ENCODE measurements at regions not wholly inside any gene's neighbourhood (a gene's known extent, or its start where the extent isn't known, plus 50 kb on each side); places are given as distances from the start of the nearest gene placed in this dataset.

- no peak overlapping the region for H3K27ac ChIP-seq
- TF ChIP-seq ZFX (IDR thresholded peaks at IDR 0.05; ENCODE audit: borderline replicate concordance) (no peak), CTCF (IDR thresholded peaks at IDR 0.05) (no peak)
Observed at GRCh38 chr1:56073206-56073605, 506.2 kb downstream of the PLPP3 start.

- TF ChIP-seq CTCF (IDR thresholded peaks at IDR 0.05) (no peak), ZFX (IDR thresholded peaks at IDR 0.05; ENCODE audit: borderline replicate concordance) (no peak)
- H3K27ac ChIP-seq = no peak overlapping the region
Observed at GRCh38 chr1:56072310-56072709, 507.1 kb downstream of the PLPP3 start.

DNA sequence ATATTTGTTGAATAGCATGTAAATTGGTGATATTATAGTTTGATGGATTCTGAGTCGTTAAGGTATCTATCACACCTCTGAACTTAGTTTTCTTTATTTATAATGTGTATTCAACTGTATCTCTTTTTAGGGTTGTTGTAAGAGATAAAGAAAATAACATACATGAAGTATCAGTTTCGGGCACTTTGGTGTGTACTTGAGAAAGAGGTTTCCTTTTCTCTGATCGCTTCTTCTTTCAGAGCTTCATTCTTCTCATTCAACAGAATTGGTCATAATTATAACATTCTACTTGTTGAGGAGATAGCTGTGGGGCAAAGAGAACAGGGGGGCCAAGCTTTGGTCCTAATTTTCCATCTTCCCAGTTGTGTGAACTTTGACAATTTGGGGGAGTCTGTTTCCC lies 508.0 kb downstream of the PLPP3 start:
- no peak overlapping the region for H3K27ac ChIP-seq
- TF ChIP-seq ZFX (IDR thresholded peaks at IDR 0.05; ENCODE audit: borderline replicate concordance) (no peak), CTCF (IDR thresholded peaks at IDR 0.05) (no peak)

- TF ChIP-seq CTCF (IDR thresholded peaks at IDR 0.05) (no peak), ZFX (IDR thresholded peaks at IDR 0.05; ENCODE audit: borderline replicate concordance) (no peak)
- no peak overlapping the region for H3K27ac ChIP-seq
Observed at GRCh38 chr1:56070601-56071000, 508.8 kb downstream of the PLPP3 start.

DNA sequence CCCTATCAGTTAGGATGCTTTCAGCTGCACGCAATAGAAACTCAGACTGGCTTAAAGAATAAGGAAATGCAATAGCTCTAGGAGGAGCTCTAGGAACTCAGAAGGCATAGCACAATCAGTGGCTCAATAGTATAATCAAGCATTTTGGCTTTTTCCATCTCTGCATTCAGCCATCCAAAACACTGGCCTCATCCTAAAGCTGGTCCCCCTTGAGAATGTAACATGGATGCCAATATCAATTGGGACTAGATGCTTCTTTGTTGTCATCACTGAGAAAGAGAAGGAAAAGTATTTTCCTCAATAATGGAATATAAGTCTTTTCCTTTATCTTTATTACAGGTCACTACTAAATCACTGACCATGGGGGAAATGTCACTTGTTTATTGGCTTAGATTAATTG lies 509.5 kb downstream of the PLPP3 start:
- H3K27ac ChIP-seq = no peak overlapping the region
- no peak for TF ChIP-seq ZFX (IDR thresholded peaks at IDR 0.05; ENCODE audit: borderline replicate concordance)
- no peak for TF ChIP-seq CTCF (IDR thresholded peaks at IDR 0.05)

DNA sequence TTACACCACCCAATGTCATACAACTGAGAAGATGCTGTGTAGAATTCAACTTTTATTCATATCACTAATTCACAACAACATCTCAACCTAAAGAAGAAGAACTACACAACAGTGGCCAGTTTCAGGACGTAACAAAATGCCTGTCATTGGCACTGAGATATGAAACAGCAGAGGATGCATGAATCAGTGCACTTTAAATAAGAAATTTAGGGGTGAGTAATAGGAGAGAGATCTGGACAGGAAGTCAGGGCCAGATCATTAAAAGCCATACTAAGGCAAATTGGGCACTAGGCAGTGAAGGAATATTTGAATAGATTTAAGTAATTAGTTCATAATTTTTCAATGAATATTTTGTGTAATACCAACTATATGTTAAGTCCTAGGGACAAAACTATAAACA lies 510.5 kb downstream of the PLPP3 start:
- no peak overlapping the region for H3K27ac ChIP-seq
- TF ChIP-seq ZFX (IDR thresholded peaks at IDR 0.05; ENCODE audit: borderline replicate concordance) (no peak), CTCF (IDR thresholded peaks at IDR 0.05) (no peak)

DNA sequence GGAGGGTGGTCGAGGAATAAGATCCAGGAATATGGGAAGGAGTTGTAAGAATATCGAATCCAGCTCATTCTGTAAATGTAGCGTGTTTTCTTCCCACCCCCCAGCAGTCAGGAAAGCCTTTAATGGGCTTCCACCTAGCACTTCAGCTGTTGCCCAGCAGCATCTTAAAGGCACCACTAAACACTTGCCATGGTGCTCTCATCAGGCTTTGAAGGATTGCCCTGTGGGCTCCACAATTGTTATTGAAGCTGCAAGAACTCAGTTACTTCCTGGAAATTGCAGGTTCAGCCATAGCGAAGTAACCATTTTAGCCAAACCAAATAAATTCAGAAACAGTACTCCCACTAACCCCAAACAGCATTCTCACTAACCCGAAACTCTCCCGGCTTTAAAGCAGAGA lies 511.2 kb downstream of the PLPP3 start:
- TF ChIP-seq CTCF (IDR thresholded peaks at IDR 0.05) (no peak), ZFX (IDR thresholded peaks at IDR 0.05; ENCODE audit: borderline replicate concordance) (no peak)
- no peak overlapping the region for H3K27ac ChIP-seq

Measured in 22Rv1 (cell line).